HG03469 (cell line): ENCODE measurements at regions not wholly inside any gene's neighbourhood (a gene's known extent, or its start where the extent isn't known, plus 50 kb on each side); places are given as distances from the start of the nearest gene placed in this dataset.

Experiments
- ATAC-seq: cut with Tn5 transposase; IDR thresholded peaks from one replicate; pipeline ENCODE4 v1.9.1; 2021; ENCODE audit warnings: mild to moderate bottlenecking, moderate library complexity, moderate number of reproducible peaks; ENCODE audit not compliant: unreplicated experiment

- no peak for ATAC-seq
Observed at GRCh38 chr18:44518091-44518615, 162.5 kb upstream of the SETBP1 start.

- no peak for ATAC-seq
Observed at GRCh38 chr18:44518666-44519065, 162.0 kb upstream of the SETBP1 start.

DNA sequence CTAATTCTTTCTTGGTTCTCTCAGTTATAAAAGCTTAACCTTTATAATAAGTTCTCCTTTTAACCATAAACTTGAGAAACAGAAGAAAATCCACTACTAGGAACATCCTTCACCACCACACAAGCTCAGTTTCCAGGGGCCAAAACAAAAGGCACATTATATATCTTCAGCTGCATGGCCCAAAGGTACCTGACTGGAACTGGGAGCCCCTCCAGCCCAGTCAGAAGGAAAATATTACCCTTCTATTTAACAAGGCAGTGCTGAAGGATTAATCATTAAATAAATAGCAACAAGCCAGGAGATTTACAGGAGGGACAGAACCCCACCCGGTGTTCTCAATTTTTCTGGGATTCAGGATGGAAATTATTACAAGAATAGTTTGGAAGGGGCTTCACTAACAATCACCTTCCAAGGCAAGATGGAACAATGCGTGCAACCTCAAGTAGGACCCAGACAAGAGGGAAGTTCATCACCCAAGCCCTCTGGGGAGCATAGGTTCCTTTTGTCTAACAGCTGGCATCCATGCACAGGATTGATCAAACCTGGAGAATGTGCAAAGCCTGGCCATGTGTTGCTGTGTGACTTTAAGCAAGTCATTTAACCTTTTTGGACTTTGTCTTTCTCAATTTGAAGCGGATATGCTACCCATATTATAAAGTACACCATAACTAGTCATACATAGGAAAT, 159.6 kb upstream of the SETBP1 start:
- ATAC-seq, result no peak

DNA sequence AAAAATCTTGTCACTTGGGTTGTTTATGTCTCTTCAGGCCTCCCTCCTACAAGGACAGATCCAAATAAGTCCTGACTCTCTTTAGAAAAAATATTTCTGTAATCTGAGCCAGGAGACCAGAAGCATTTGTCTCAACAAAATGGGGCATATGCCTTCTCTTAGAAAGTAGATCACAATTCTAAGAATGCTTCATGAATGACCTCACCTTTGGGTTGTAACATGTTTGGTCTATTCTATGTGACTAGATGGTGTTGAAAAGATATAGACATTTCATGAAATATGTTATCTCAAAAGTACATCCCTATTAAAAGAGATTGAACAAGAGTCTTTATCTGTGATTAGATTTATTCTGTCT, 159.0 kb upstream of the SETBP1 start:
- ATAC-seq, result no peak

GRCh38 chr18:44526705-44527415, 153.8 kb upstream of the SETBP1 start:
- no peak for ATAC-seq

GRCh38 chr18:44533071-44533470, 147.6 kb upstream of the SETBP1 start:
- ATAC-seq, result no peak

DNA sequence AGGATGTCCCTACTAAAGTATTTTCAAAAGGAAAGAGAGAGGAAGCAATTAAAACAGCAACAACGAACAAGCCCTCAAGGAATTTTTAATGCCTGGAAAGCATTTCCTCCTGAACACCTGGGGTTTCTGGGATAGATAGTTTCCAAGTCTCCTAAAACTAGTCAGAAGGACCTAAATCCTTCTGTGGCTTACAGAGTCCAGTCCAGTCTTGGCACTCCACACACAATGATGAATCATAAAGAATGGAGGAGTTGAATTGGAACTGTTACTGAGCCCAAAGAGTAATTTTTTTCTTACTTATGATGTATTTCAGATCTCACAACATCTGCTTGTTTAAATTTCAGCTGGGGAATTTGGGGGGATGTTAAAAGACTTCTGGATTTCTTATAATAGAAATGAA, 144.6 kb upstream of the SETBP1 start:
- no peak for ATAC-seq

GRCh38 chr18:44536619-44537018, 144.1 kb upstream of the SETBP1 start:
- ATAC-seq, result no peak

GRCh38 chr18:44537526-44537925, 143.2 kb upstream of the SETBP1 start:
- no peak for ATAC-seq

- no peak for ATAC-seq
Observed at GRCh38 chr18:44539926-44540325, 140.8 kb upstream of the SETBP1 start.

- ATAC-seq, result no peak
Observed at GRCh38 chr18:44541159-44541558, 139.5 kb upstream of the SETBP1 start.

DNA sequence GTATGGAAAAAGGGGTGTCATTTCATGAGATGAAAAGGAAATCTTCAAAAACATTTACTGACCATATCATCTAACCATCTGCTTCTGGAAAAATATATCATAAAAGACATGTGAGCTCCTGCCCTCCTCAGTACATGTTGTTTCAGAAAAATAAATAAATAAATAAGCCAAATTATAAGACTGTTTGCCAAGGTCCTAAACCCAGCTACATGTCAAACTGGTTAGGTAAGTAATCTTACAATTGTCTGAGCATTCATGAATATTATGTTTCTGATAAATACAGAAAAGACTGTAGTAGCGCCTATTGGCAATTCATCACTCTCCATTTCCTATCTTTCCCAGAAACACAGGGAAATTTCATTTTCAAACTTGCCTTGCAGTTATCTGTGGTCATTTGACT, 138.9 kb upstream of the SETBP1 start:
- ATAC-seq, result no peak

DNA sequence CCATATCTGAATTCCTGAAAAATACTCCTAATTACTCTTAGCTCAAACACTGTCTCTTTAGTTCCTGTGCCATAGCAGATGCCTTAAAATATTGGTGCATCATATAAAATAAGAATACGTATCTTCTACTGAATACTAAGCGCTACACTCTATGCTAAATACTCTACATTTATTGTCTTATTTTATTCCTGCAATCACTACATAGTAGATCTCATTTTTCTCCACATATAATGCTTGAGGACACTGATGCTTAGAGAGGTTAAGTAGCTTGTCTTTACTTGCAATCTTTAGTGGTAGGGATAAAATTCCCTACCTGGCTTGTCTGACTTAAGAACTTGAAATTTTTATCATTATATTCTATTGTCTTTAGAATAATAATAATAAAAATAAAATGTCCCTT, 137.3 kb upstream of the SETBP1 start:
- ATAC-seq, result no peak

DNA sequence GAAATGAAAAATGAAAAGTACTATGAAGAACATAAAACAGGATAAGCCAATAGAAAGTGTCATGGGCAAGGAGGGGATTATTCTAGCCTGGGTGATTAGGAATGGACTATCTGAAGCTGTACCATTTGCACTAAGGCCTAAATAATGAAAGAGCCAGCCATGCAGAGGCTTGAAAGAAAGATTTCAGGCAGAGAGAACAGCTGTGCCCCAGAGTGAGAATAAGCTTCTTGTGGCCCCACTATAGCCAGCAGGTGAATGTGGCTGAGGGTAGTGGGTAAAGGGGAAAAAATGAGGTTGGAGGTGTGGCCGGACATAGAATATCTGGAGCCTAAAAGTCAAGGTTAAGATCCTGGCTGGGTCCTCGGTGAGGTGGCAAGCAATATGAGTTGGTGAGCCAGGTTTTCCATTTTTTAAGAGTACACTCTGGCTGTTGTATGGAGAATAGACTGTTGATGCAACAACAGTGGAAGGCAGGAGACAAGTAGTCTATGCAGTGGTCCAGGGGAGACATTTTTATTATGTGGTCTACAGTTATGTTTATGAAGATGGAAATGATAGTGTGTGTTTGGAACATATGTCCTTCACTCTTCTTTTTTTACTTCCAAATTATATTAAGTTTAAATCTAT, 135.2 kb upstream of the SETBP1 start:
- ATAC-seq, result no peak

GRCh38 chr18:44546954-44547353, 133.7 kb upstream of the SETBP1 start:
- no peak for ATAC-seq

DNA sequence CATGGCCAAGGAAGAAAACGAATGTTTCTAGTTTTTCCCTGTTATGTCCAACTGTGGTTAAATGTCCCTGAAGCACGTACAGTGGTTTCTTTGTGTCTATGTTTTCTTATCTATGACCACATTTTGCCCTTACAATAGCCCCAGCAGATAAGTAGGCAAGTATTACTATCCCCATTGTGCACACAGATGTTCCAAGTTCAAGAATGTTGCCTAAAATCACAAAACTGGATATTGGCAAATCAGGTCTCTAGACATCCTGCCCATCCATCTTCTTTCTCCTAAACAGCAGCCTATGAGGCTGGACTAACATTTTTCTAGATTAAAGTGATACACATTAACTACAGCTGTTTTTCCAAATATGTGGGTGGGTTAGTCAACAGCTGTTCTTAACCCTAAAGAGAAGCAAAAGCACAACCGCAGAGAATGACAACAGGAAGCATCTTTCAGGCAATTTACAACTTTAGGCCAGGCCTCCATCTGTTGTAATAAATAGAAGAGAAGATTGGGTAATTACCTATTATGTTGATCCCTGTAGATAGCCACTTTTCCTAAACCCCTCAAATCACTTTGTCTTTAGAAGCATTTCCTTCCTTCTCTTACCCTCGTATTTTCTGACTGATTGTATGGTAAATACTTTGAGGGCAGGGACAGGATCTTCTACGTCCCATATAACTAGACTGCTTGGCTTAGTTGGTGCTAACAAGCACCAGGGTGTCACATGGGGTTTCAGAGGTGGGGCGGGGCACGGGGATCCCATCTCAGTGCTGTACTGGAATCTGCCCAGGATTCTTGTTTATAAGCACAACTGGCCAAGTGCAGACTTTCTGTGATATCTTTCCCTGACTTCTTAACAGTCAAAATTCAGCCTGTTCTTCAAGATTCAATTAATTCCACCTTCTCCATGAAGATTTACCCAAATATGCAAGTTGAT, 132.1 kb upstream of the SETBP1 start:
- no peak for ATAC-seq

GRCh38 chr18:44552706-44553105, 128.0 kb upstream of the SETBP1 start:
- no peak for ATAC-seq

GRCh38 chr18:44556296-44556695, 124.4 kb upstream of the SETBP1 start:
- peak; percentile 71 for ATAC-seq

DNA sequence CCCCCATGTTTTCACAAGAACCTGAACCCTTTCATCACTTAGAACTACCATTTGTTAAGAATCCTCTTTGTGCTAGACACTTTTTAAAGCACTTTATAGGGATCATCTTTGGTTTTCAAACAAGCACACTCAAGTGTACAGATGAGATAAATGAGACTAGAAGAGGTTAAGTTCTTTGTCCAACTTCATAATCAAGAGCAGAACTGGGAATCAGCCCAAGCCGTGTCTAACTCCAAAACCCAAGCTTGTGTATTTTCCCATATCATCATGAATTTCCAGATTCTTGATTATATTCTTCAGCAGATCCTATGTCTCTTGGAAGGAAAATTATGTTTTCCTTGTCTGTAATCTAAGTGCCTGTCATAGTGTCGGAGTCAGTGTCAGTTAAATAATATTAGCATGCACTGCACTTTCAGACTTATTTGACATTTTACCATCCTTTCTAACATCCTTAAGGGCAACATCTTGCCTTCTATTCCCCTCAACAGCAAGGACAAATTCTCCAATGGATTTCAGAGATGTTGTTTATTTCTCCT, 123.0 kb upstream of the SETBP1 start:
- ATAC-seq, result no peak

DNA sequence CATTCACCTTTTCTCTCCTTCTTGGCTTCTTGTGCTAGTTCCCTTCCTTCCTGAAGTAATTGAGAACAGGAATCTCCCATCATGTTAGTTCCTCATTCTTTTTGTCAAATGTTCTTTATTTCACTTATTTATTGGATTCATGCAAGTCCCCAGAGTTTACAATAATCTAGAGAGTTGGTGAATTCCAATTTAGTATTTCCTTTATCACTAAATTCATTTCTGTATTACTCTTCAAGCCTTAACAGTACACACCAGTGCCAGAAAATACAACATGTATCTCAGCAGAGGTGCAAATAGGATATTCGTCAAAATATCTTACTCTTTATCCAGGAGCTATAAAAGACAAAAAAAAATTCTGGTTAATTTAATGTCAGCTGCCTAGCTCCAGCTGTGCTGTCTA, 121.9 kb upstream of the SETBP1 start:
- ATAC-seq, result no peak

DNA sequence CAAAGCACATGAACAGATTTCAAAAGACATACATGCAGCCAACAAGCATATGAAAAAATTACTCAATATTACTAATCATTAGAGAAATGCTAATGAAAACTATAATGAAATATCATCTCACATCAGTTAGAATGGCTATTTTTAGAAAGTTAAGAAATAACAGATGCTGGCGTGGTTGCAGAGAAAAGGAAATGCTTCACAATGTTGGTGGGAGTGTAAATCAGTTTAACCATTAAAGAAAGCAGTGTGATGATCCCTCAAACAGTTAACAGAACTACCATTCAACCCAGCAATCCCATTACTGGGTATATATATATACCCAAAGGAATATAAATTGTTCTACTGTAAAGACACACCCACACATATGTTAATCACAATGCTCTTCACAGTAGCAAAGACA, 117.7 kb upstream of the SETBP1 start:
- no peak for ATAC-seq
